Suppressor macrophage (primary cell): ENCODE measurements at regions not wholly inside any gene's neighbourhood (a gene's known extent, or its start where the extent isn't known, plus 50 kb on each side); places are given as distances from the start of the nearest gene placed in this dataset.

Experiments used
- DNase-seq, 4 experiments: peaks; one replicate each; pipeline ENCODE4 v3.0.0-alpha.2; 2020 to 2022

GRCh38 chr6:22030730-22031619, 265.9 kb downstream of the PRL start:
- DNase-seq, result no peak

GRCh38 chr6:22035690-22036089, 261.1 kb downstream of the PRL start:
- no peak for DNase-seq

- no peak for DNase-seq
These were observed 260.6 kb downstream of the PRL start for GRCh38 chr6:22036275-22036674.

GRCh38 chr6:22036699-22037098, 260.1 kb downstream of the PRL start:
- no peak for DNase-seq

- no peak for DNase-seq
These were observed 254.9 kb downstream of the PRL start for GRCh38 chr6:22041797-22042480.

GRCh38 chr6:22042706-22043105, 254.1 kb downstream of the PRL start:
- DNase-seq, result no peak

- no peak for DNase-seq
These were observed 253.4 kb downstream of the PRL start for GRCh38 chr6:22043284-22043962.

GRCh38 chr6:22045261-22045912, 251.4 kb downstream of the PRL start:
- no peak for DNase-seq

- no peak for DNase-seq
These were observed 247.8 kb downstream of the PRL start for GRCh38 chr6:22049002-22049401.

- DNase-seq, result no peak
These were observed 243.3 kb downstream of the PRL start for GRCh38 chr6:22053391-22053997.

- DNase-seq, result no peak
These were observed 240.4 kb downstream of the PRL start for GRCh38 chr6:22056398-22056797.

GRCh38 chr6:22057962-22058361, 238.9 kb downstream of the PRL start:
- no peak for DNase-seq

- DNase-seq, result no peak
These were observed 237.7 kb downstream of the PRL start for GRCh38 chr6:22059126-22059525.

GRCh38 chr6:22059946-22060345, 236.9 kb downstream of the PRL start:
- peak in 2 of 4 experiments; percentile 37 to 43 for DNase-seq

GRCh38 chr6:22062807-22063408, 233.9 kb downstream of the PRL start:
- DNase-seq, result peak; percentile 56 to 78 (median 75)

- DNase-seq, result no peak
These were observed 232.3 kb downstream of the PRL start for GRCh38 chr6:22064558-22064957.

GRCh38 chr6:22067122-22067521, 229.7 kb downstream of the PRL start:
- no peak for DNase-seq

GRCh38 chr6:22067671-22068070, 229.2 kb downstream of the PRL start:
- no peak for DNase-seq

- DNase-seq, result no peak
These were observed 228.1 kb downstream of the PRL start for GRCh38 chr6:22068561-22069305.

GRCh38 chr6:22069306-22069800, 227.5 kb downstream of the PRL start:
- no peak for DNase-seq
